ENCODE measurements at regions not wholly inside any gene's neighbourhood (a gene's known extent, or its start where the extent isn't known, plus 50 kb on each side); places are given as distances from the start of the nearest gene placed in this dataset.

DNA sequence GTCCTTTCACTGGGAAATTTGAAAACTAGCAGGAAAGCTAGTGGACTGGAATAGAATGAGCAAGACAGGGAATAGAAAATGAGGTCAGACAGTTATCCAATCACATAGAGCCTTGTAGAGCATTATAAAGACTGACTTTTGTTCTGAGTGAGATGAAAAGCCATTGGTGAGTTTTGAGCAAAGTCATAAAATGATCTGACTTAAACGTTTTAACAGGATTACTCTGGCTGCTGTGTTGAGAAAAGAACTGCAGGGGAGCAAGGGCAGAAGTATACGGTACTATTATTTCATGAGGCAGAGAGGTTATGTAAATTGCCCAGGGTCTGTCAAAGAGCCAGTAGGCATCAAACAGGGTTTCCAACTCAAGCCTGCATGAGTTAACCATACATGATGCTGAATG is 393.4 kb downstream of the TFEC start:
- no peaks in the 10 kb centered on the region for H3K79me2 ChIP-seq (ENCODE audit: control insufficient read depth, insufficient read depth, low read length)
- no peak overlapping the region for H3K27ac ChIP-seq (ENCODE audit: insufficient read depth, low read depth, low read length)
- no peak overlapping the region for H3K4me2 ChIP-seq (ENCODE audit: insufficient read depth, low read length)
- CTCF ChIA-PET = no interaction called here
- intact Hi-C loops (cut with micrococcal nuclease) (no loop called here), dilution Hi-C loops (cut with MboI; ENCODE audit: extremely low pct_ligation_motif_present, low sequenced_read_pairs) (no loop called here)
- POLR2A ChIA-PET = no interaction called here
- H3K4me3 ChIP-seq (replicated peaks in 1 of 3; ENCODE audit: insufficient read depth in 1 of 3, low read depth in 1 of 3, low read length in 3 of 3) = no peak overlapping the region
- H4K20me1 ChIP-seq (replicated peaks; ENCODE audit: control insufficient read depth, extremely low read depth, insufficient read depth, low read length) = no peaks in the 10 kb centered on the region
- TF ChIP-seq GATA2 (IDR thresholded peaks at IDR 0.05; ENCODE audit: insufficient read depth, insufficient read length, low read depth, low read length) (no peak), POLR2A (IDR thresholded peaks at IDR 0.05; ENCODE audit: low read depth, low read length) (no peak), JUN (IDR thresholded peaks at IDR 0.05; ENCODE audit: borderline replicate concordance, insufficient read depth, insufficient read length, low read depth) (no peak), MYC (IDR thresholded peaks at IDR 0.05; ENCODE audit: low read depth, low read length) (no peak), POLR2AphosphoS5 (IDR thresholded peaks at IDR 0.05; ENCODE audit: insufficient read depth, low read depth, low read length) (no peak), FOS (IDR thresholded peaks at IDR 0.05; ENCODE audit: borderline replicate concordance, insufficient read depth, low read length) (no peak), EZH2 (IDR thresholded peaks at IDR 0.05; ENCODE audit: borderline replicate concordance, low read depth, low read length, severe bottlenecking) (no peak)
- TF ChIP-seq, protein P1, sequence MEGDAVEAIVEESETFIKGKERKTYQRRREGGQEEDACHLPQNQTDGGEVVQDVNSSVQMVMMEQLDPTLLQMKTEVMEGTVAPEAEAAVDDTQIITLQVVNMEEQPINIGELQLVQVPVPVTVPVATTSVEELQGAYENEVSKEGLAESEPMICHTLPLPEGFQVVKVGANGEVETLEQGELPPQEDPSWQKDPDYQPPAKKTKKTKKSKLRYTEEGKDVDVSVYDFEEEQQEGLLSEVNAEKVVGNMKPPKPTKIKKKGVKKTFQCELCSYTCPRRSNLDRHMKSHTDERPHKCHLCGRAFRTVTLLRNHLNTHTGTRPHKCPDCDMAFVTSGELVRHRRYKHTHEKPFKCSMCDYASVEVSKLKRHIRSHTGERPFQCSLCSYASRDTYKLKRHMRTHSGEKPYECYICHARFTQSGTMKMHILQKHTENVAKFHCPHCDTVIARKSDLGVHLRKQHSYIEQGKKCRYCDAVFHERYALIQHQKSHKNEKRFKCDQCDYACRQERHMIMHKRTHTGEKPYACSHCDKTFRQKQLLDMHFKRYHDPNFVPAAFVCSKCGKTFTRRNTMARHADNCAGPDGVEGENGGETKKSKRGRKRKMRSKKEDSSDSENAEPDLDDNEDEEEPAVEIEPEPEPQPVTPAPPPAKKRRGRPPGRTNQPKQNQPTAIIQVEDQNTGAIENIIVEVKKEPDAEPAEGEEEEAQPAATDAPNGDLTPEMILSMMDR (IDR thresholded peaks at IDR 0.05; ENCODE audit: extremely low read depth in 1 of 2, insufficient read depth in 1 of 2, low read depth in 1 of 2, low read length in 2 of 2) = no peak
- TF ChIP-seq, protein P2, sequence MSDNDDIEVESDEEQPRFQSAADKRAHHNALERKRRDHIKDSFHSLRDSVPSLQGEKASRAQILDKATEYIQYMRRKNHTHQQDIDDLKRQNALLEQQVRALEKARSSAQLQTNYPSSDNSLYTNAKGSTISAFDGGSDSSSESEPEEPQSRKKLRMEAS (IDR thresholded peaks at IDR 0.05; ENCODE audit: insufficient read depth, insufficient read length) = no peak
- no peaks in the 10 kb centered on the region for H3K36me3 ChIP-seq (ENCODE audit: control insufficient read depth in 2 of 2, extremely low read depth in 1 of 2, insufficient read depth in 2 of 2, low read length in 2 of 2)
- peaks cover 6% of the 10 kb centered on the region for H3K4me1 ChIP-seq (ENCODE audit: control insufficient read depth, extremely low read depth, insufficient read depth, low read length)
- no peak overlapping the region for H3K9ac ChIP-seq (replicated peaks; ENCODE audit: extremely low read depth, insufficient read depth, low read length)
- DNase-seq (ENCODE audit: low read depth, low spot score) (no peak), FAIRE-seq (no peak)
- H3K9me1 ChIP-seq (replicated peaks; ENCODE audit: control insufficient read depth, extremely low read depth, insufficient read depth, low read length) = no peaks in the 10 kb centered on the region
- BruUV-seq (replicated peaks) = no TSS peak
- H3K9me3 ChIP-seq (replicated peaks; ENCODE audit: control insufficient read depth, insufficient read depth, low read length) = no peaks in the 10 kb centered on the region
- H3K27me3 ChIP-seq (ENCODE audit: control insufficient read depth in 2 of 2, insufficient read depth in 2 of 2, low read length in 2 of 2) = no peaks in the 10 kb centered on the region
- H2AFZ ChIP-seq (ENCODE audit: low read depth, low read length) = no peak overlapping the region

Measured in endothelial cell of umbilical vein (primary cell).